22Rv1 (cell line): ENCODE measurements at regions not wholly inside any gene's neighbourhood (a gene's known extent, or its start where the extent isn't known, plus 50 kb on each side); places are given as distances from the start of the nearest gene placed in this dataset.

Source experiments
- ZFX ChIP-seq: fragments of 450-650 bp; IDR thresholded peaks from 2 replicates; pipeline ENCODE4 v1.6.1; 2017; ENCODE audit warnings: antibody characterized with exemption, borderline replicate concordance
- TF ChIP-seq, protein P1 (sequence below): fragments of 450-650 bp; IDR thresholded peaks from 2 replicates; pipeline ENCODE4 v1.5.1; 2017; ENCODE audit warnings: mild to moderate bottlenecking

DNA sequence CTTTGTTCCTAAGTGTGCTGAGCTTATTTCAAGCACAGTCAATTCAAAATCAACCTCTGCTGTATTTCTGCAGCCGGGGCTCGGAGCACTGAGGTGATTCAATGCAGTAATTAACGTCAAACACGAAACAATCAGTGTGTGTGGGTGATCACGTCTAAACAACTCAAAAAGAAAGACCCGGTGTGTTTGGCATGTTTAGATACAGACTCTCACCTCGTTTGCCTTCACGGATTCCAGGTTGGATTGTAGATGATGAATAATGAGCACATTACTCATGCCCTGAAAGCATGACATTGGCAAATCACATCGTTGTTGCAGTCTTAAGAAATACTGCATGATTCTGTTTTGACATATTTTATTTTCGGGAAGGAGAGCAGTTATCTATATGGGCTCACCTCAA, 231.0 kb downstream of the QKI start:
- TF ChIP-seq, protein P1, sequence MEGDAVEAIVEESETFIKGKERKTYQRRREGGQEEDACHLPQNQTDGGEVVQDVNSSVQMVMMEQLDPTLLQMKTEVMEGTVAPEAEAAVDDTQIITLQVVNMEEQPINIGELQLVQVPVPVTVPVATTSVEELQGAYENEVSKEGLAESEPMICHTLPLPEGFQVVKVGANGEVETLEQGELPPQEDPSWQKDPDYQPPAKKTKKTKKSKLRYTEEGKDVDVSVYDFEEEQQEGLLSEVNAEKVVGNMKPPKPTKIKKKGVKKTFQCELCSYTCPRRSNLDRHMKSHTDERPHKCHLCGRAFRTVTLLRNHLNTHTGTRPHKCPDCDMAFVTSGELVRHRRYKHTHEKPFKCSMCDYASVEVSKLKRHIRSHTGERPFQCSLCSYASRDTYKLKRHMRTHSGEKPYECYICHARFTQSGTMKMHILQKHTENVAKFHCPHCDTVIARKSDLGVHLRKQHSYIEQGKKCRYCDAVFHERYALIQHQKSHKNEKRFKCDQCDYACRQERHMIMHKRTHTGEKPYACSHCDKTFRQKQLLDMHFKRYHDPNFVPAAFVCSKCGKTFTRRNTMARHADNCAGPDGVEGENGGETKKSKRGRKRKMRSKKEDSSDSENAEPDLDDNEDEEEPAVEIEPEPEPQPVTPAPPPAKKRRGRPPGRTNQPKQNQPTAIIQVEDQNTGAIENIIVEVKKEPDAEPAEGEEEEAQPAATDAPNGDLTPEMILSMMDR = no peak
- TF ChIP-seq ZFX = no peak
